ENCODE measurements at regions not wholly inside any gene's neighbourhood (a gene's known extent, or its start where the extent isn't known, plus 50 kb on each side); places are given as distances from the start of the nearest gene placed in this dataset.

DNA sequence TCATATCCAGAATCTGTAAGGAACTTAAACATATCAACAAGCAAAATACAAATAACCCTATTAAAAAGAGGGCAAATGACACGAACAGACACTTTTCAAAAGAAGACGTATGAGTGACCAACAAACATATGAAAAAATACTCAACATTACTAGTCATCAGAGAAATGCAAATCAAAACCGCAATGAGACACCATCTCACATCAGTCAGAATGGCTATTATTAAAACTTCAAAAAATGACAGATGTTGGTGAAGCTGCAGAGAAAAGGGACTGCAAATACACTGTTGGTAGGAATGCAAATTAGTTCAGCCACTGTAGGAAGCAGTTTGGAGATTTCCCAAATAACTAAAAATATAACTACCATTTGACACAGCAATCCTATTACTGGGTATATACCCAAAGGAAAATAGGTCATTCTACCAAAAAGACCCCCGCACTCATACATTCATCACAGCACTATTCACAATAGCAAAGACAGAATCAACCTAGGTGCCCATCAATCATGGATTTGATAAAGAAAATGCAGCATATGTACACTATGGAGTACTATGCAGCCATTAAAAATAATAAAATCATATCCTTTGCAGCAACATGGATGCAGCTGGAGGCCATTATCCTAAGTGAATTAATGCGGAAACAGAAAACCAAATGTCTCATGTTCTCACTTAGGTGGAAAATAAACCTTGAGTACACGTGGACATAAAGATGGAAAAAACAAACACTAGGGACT lies 230.1 kb upstream of the RAB4A start:
- Histone ChIP-seq H3K36me3 (ENCODE audit: insufficient read depth, low read depth, low read length) (no peaks in the 10 kb centered on the region), H3K9ac (ENCODE audit: low read depth, low read length) (no peak overlapping the region), H3K9me3 (ENCODE audit: insufficient read depth, low read depth, low read length) (no peaks in the 10 kb centered on the region), H3K27me3 (ENCODE audit: insufficient read depth, low read length) (no peaks in the 10 kb centered on the region), H3K4me3 (ENCODE audit: low read length) (no peak overlapping the region), H3K27ac (ENCODE audit: low read length) (no peak overlapping the region), H3K4me1 (ENCODE audit: insufficient read depth, low read length) (peaks cover 3% of the 10 kb centered on the region; the same call in 1 of the 2 replicates)

- H3K9ac ChIP-seq (ENCODE audit: low read depth, low read length), result no peak overlapping the region
- no peaks in the 10 kb centered on the region for H3K9me3 ChIP-seq (ENCODE audit: insufficient read depth, low read depth, low read length)
- H3K27me3 ChIP-seq (ENCODE audit: insufficient read depth, low read length), result no peaks in the 10 kb centered on the region
- no peak overlapping the region for H3K27ac ChIP-seq (ENCODE audit: low read length)
- H3K4me1 ChIP-seq (ENCODE audit: insufficient read depth, low read length), result peaks cover 3% of the 10 kb centered on the region; the same call in 1 of the 2 replicates
- no peak overlapping the region for H3K4me3 ChIP-seq (ENCODE audit: low read length)
- H3K36me3 ChIP-seq (ENCODE audit: insufficient read depth, low read depth, low read length), result no peaks in the 10 kb centered on the region
Measured at GRCh38 chr1:229041946-229042345, 229.0 kb upstream of the RAB4A start.

DNA sequence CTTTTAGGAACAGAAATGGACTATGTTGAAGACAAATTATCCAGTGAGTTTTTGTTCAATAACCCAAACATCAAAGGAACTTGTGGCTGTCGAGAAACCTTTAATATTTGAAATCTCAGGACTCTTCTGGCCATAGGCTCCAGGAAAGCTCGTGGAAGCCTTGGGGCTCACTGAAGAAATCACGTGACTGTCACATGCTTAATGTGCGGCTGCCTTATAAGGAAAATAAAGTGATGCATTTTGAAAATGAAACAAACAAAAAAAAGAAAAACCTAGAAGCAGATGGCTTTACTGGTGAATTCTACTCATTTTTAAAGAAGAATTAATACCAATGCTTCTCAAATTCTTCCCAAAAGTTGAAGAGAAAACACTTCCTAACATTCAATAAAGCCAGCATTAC lies 228.4 kb upstream of the RAB4A start:
- Histone ChIP-seq H3K36me3 (ENCODE audit: insufficient read depth, low read depth, low read length) (no peaks in the 10 kb centered on the region), H3K9me3 (ENCODE audit: insufficient read depth, low read depth, low read length) (no peaks in the 10 kb centered on the region), H3K4me3 (ENCODE audit: low read length) (no peak overlapping the region), H3K9ac (ENCODE audit: low read depth, low read length) (no peak overlapping the region), H3K27me3 (ENCODE audit: insufficient read depth, low read length) (no peaks in the 10 kb centered on the region), H3K27ac (ENCODE audit: low read length) (no peak overlapping the region), H3K4me1 (ENCODE audit: insufficient read depth, low read length) (peaks cover 3% of the 10 kb centered on the region)

GRCh38 chr1:229043115-229043514 lies 227.8 kb upstream of the RAB4A start:
- no peak overlapping the region for H3K4me3 ChIP-seq (ENCODE audit: low read length)
- no peaks in the 10 kb centered on the region for H3K27me3 ChIP-seq (ENCODE audit: insufficient read depth, low read length)
- no peaks in the 10 kb centered on the region; the same call in 1 of the 2 replicates for H3K4me1 ChIP-seq (ENCODE audit: insufficient read depth, low read length)
- no peaks in the 10 kb centered on the region for H3K36me3 ChIP-seq (ENCODE audit: insufficient read depth, low read depth, low read length)
- no peak overlapping the region for H3K27ac ChIP-seq (ENCODE audit: low read length)
- H3K9me3 ChIP-seq (ENCODE audit: insufficient read depth, low read depth, low read length), result no peaks in the 10 kb centered on the region
- no peak overlapping the region for H3K9ac ChIP-seq (ENCODE audit: low read depth, low read length)

GRCh38 chr1:229046251-229046853 lies 224.6 kb upstream of the RAB4A start:
- H3K4me3 ChIP-seq (ENCODE audit: low read length), result no peak overlapping the region
- no peak overlapping the region for H3K27ac ChIP-seq (ENCODE audit: low read length)
- H3K9ac ChIP-seq (ENCODE audit: low read depth, low read length), result no peak overlapping the region
- H3K36me3 ChIP-seq (ENCODE audit: insufficient read depth, low read depth, low read length), result no peaks in the 10 kb centered on the region
- H3K27me3 ChIP-seq (ENCODE audit: insufficient read depth, low read length), result no peaks in the 10 kb centered on the region
- no peaks in the 10 kb centered on the region; the same call in 1 of the 2 replicates for H3K4me1 ChIP-seq (ENCODE audit: insufficient read depth, low read length)
- H3K9me3 ChIP-seq (ENCODE audit: insufficient read depth, low read depth, low read length), result no peaks in the 10 kb centered on the region

- no peaks in the 10 kb centered on the region for H3K27me3 ChIP-seq (ENCODE audit: insufficient read depth, low read length)
- no peaks in the 10 kb centered on the region for H3K36me3 ChIP-seq (ENCODE audit: insufficient read depth, low read depth, low read length)
- no peaks in the 10 kb centered on the region for H3K9me3 ChIP-seq (ENCODE audit: insufficient read depth, low read depth, low read length)
- H3K4me3 ChIP-seq (ENCODE audit: low read length), result no peak overlapping the region
- no peaks in the 10 kb centered on the region; the same call in 1 of the 2 replicates for H3K4me1 ChIP-seq (ENCODE audit: insufficient read depth, low read length)
- no peak overlapping the region for H3K9ac ChIP-seq (ENCODE audit: low read depth, low read length)
- H3K27ac ChIP-seq (ENCODE audit: low read length), result no peak overlapping the region
Measured at GRCh38 chr1:229047161-229047839, 223.6 kb upstream of the RAB4A start.

- Histone ChIP-seq H3K4me1 (ENCODE audit: insufficient read depth, low read length) (no peaks in the 10 kb centered on the region; the same call in 1 of the 2 replicates), H3K27me3 (ENCODE audit: insufficient read depth, low read length) (no peaks in the 10 kb centered on the region), H3K4me3 (ENCODE audit: low read length) (no peak overlapping the region), H3K36me3 (ENCODE audit: insufficient read depth, low read depth, low read length) (no peaks in the 10 kb centered on the region), H3K9me3 (ENCODE audit: insufficient read depth, low read depth, low read length) (no peaks in the 10 kb centered on the region), H3K9ac (ENCODE audit: low read depth, low read length) (no peak overlapping the region), H3K27ac (ENCODE audit: low read length) (no peak overlapping the region)
Measured at GRCh38 chr1:229047840-229048620, 222.9 kb upstream of the RAB4A start.

DNA sequence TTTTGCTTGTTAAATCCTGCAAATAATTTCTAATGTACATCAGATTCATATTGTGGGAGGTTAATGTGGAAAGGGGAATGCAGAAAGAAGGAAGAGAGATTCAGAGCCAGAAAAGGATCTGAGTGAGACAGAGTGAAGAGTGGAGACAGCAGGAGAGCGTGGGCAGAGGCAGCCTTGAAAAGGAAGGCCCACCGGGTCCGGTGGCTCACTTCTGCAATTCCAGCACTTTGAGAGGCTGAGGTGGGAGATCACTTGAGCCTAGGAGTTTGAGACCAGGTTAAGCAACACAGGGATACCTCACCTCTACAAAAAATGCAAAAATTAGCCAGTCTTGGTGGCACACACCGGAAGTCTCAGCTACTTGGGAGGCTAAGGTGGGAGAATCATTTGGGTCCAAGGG lies 222.0 kb upstream of the RAB4A start:
- no peaks in the 10 kb centered on the region for H3K36me3 ChIP-seq (ENCODE audit: insufficient read depth, low read depth, low read length)
- H3K27me3 ChIP-seq (ENCODE audit: insufficient read depth, low read length), result no peaks in the 10 kb centered on the region
- no peaks in the 10 kb centered on the region; the same call in 1 of the 2 replicates for H3K4me1 ChIP-seq (ENCODE audit: insufficient read depth, low read length)
- H3K27ac ChIP-seq (ENCODE audit: low read length), result no peak overlapping the region
- no peak overlapping the region for H3K4me3 ChIP-seq (ENCODE audit: low read length)
- H3K9ac ChIP-seq (ENCODE audit: low read depth, low read length), result no peak overlapping the region
- H3K9me3 ChIP-seq (ENCODE audit: insufficient read depth, low read depth, low read length), result no peaks in the 10 kb centered on the region

GRCh38 chr1:229056046-229056445 lies 214.9 kb upstream of the RAB4A start:
- H3K9me3 ChIP-seq (ENCODE audit: insufficient read depth, low read depth, low read length), result no peaks in the 10 kb centered on the region
- H3K9ac ChIP-seq (ENCODE audit: low read depth, low read length), result no peak overlapping the region
- H3K4me1 ChIP-seq (ENCODE audit: insufficient read depth, low read length), result no peaks in the 10 kb centered on the region
- no peak overlapping the region for H3K4me3 ChIP-seq (ENCODE audit: low read length)
- H3K36me3 ChIP-seq (ENCODE audit: insufficient read depth, low read depth, low read length), result no peaks in the 10 kb centered on the region
- no peak overlapping the region for H3K27ac ChIP-seq (ENCODE audit: low read length)
- H3K27me3 ChIP-seq (ENCODE audit: insufficient read depth, low read length), result no peaks in the 10 kb centered on the region

GRCh38 chr1:229058111-229058561 lies 212.8 kb upstream of the RAB4A start:
- no peaks in the 10 kb centered on the region for H3K27me3 ChIP-seq (ENCODE audit: insufficient read depth, low read length)
- no peaks in the 10 kb centered on the region for H3K4me1 ChIP-seq (ENCODE audit: insufficient read depth, low read length)
- H3K9me3 ChIP-seq (ENCODE audit: insufficient read depth, low read depth, low read length), result no peaks in the 10 kb centered on the region
- no peak overlapping the region for H3K9ac ChIP-seq (ENCODE audit: low read depth, low read length)
- H3K36me3 ChIP-seq (ENCODE audit: insufficient read depth, low read depth, low read length), result no peaks in the 10 kb centered on the region
- no peak overlapping the region for H3K4me3 ChIP-seq (ENCODE audit: low read length)
- no peak overlapping the region for H3K27ac ChIP-seq (ENCODE audit: low read length)

DNA sequence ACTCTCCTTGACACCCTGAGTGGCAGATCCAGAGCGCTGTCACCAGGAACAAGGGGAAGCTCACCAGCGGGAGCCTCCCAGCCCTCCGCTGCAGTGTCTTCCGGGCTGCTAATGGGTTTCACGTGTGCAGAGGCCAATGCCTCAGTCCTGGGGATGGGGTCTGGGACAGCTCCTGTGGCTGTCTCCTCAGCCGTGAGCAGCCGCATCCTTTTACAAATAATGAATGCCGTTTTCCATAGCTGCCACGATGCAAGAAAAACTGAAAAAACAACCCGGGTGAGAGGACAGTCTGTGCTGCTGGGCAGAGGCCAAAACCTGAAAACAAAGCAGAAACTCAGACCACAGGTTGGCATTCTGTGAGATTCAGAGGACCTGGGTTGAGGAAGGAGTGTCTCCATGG lies 212.2 kb upstream of the RAB4A start:
- H3K36me3 ChIP-seq (ENCODE audit: insufficient read depth, low read depth, low read length), result no peaks in the 10 kb centered on the region
- H3K27ac ChIP-seq (ENCODE audit: low read length), result no peak overlapping the region
- H3K27me3 ChIP-seq (ENCODE audit: insufficient read depth, low read length), result no peaks in the 10 kb centered on the region
- no peak overlapping the region for H3K4me3 ChIP-seq (ENCODE audit: low read length)
- H3K4me1 ChIP-seq (ENCODE audit: insufficient read depth, low read length), result no peaks in the 10 kb centered on the region
- H3K9ac ChIP-seq (ENCODE audit: low read depth, low read length), result no peak overlapping the region
- H3K9me3 ChIP-seq (ENCODE audit: insufficient read depth, low read depth, low read length), result no peaks in the 10 kb centered on the region
